ENCODE measurements at regions not wholly inside any gene's neighbourhood (a gene's known extent, or its start where the extent isn't known, plus 50 kb on each side); places are given as distances from the start of the nearest gene placed in this dataset.

DNA sequence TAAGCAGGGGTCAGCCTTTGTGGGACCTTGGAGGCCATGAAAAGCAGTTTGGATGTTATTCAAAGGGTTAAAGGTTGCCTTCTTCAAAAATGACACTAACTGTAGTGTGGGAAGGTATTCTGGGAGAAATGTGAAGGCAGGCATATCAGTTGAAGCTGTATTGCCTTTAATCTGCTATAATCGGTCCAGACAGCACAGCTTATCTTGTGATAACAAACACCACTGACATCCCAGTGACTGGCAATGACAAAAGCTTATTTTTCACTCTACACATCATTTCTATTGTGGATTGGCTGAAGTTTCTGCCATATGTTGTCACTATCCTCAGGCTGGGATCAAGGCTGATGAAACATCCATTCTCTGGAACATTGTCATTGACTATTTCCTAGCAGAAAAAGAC is 1149.2 kb downstream of the GRM8 start:
- TF ChIP-seq, protein P1, sequence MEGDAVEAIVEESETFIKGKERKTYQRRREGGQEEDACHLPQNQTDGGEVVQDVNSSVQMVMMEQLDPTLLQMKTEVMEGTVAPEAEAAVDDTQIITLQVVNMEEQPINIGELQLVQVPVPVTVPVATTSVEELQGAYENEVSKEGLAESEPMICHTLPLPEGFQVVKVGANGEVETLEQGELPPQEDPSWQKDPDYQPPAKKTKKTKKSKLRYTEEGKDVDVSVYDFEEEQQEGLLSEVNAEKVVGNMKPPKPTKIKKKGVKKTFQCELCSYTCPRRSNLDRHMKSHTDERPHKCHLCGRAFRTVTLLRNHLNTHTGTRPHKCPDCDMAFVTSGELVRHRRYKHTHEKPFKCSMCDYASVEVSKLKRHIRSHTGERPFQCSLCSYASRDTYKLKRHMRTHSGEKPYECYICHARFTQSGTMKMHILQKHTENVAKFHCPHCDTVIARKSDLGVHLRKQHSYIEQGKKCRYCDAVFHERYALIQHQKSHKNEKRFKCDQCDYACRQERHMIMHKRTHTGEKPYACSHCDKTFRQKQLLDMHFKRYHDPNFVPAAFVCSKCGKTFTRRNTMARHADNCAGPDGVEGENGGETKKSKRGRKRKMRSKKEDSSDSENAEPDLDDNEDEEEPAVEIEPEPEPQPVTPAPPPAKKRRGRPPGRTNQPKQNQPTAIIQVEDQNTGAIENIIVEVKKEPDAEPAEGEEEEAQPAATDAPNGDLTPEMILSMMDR (IDR thresholded peaks at IDR 0.05) = no peak

DNA sequence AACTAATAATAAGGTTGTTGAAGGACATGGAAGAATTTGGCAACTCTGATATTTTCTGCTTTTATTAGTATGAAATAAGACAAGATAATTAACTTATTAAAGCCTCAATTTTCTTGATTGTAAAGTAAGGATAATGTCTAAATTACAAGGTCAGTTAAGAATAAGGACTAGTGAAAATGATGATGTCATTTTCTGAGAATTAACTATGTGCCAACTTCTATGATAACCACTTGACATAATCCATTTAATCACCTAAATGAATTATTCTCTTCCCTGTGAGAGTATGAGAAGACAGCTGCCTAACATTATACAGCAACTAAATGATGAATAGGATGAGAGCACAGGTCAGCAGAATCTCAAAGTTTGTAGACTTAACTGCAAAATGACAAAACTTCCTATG is 1153.4 kb upstream of the POT1 start:
- TF ChIP-seq, protein P1 (IDR thresholded peaks at IDR 0.05) = no peak

DNA sequence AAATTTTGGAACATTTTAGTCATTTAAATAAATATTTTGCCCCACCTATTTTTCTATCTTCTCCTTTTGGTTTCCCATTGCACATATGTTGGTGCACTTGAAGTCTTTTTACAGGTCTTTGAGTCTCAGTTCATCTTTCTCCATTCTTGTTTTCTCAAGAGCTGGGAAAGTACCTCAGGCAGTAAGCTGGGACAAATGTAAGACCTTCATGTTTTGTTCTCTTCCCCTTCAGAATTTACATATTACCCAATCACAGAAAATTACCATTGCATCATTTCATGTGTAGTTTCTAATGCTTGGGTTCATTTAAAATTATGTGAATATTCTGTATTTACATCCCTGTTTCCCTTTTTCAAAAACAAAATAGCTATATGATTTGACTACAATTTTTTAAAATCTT is 1150.0 kb upstream of the POT1 start:
- TF ChIP-seq, protein P1 (IDR thresholded peaks at IDR 0.05) = no peak

DNA sequence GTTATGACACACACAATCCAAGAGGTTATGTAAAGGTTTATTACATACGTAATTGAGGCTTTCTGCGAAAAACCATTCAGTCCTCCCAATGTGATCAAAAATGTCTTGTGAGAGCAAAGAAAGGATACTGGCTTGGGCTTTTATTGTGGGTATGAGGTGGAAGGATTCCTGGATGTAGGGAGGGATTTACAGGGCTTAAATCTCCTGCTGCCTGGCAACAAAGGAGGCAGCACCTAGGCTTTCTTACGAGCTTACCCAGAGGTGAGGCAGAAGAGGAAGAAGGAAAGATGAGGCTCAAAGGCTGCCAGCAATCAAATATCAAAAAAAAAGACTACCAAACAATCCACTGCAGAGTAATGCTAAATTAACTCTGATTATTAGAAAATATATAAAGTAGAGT is 1149.5 kb upstream of the POT1 start:
- TF ChIP-seq, protein P1 (IDR thresholded peaks at IDR 0.05) = no peak

DNA sequence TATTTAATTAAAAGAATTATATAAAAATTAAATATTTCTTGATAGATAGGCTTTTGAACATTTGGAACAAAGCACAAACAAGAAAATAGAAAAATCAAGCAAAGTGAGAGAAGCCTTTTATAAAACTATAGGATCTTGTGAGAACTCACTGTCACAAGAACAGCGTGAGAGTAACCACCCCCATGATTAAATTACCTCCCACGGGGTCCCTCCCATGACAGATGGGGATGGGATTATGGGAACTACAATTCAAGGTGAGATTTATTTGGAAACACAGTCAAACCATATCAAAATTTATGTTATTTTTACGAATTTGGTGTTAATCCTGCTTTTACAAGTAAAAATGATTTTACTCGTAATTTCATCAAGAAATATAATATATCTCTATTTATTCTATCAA is 1136.1 kb upstream of the POT1 start:
- TF ChIP-seq, protein P1 (IDR thresholded peaks at IDR 0.05) = no peak

DNA sequence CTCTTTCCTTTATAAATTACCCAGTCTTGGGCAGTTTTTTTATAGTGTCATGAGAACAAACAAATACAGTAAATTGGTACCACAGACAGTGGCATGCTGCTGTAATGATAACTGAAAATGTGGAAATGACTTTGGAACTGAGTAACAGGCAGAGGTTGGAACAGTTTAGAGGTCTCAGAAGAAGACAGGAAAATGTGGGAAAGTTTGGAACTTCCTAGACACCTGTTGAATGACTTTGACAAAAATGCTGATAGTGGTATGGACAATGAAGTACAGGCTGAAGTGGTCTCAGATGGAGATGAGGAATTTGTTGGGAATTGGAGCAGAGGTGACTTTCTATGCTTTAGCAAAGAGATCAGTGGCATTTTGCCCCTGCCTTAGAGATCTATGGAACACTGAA is 1128.4 kb upstream of the POT1 start:
- TF ChIP-seq, protein P1 (IDR thresholded peaks at IDR 0.05) = no peak

DNA sequence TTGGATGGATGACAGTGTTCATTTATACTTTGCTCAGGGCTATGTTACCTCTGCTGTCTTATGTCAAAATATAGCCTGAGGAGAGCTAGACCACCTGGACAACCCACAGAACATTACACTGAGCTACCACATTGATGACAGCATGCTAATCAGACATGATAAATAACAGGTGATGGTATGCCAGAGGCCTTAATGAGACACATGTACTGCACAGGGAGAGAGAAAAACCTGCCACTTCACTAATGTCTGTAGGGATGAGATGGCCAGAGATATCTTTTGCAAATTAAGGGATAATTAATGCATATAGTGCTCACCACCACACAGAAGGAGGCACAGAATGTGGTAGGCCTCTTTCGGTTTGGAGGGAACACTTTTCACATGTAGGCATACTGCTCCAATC is 1122.6 kb upstream of the POT1 start:
- TF ChIP-seq, protein P1 (IDR thresholded peaks at IDR 0.05) = no peak

DNA sequence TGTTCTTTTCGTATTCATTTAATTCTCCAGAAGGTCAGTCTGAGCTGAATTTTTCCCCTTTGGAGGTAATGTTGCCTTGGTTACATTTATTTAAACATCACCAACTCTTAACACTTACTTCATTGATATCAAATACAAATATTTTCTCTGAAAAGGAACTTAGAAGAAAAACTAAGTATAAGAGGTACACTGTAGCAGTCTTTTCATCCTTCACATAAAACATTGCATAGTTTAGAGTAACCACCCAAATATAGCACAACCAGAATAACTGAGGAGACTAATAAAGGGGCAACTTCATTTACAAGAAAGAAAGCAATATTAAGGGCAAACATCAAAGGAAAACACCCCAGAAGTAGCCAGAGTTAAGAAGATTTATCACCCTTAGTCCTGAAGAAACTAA is 1115.0 kb upstream of the POT1 start:
- TF ChIP-seq, protein P1 (IDR thresholded peaks at IDR 0.05) = no peak
